ENCODE measurements at regions not wholly inside any gene's neighbourhood (a gene's known extent, or its start where the extent isn't known, plus 50 kb on each side); places are given as distances from the start of the nearest gene placed in this dataset.
A peak's percentile ranks its signal among the peaks of the same experiment; 100 is the strongest.

DNA sequence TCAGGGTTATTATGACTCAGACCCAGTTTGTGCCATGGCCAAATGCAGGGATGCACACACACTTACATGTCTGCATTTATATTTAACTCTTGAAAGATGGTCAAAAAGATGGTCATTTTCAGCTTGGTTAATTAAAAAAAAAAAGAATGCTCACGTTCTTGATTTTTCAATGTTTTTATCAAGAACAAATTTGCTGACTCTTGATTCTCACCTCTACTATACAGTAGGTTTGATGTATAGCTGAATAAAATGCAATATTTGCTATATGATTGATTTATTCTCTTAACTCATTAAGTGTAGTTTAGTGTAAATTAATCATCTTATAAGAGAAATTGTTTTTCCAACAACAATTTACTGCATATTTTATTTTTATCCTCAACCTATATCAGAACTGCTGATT lies 160.4 kb downstream of the SLIT2 start:
- no peak for DNase-seq

DNA sequence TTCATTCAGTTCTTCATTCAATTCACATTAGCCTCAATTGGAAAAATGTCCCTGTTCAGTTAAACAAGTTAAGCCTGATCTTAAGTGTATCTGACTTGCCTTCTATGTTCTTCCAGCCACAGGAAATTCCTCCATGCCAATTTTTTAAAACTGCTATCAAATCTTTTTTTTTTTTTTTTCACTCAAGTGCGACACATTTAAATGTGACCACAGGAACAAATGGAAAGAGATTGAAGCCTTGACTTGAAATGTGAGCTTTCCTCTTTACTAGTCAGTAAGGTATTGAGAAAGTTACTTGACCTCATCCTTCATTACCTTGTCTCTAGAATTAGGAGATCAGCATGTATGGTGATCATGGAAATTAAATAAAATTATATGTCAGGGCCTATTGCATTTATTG lies 165.1 kb downstream of the SLIT2 start:
- no peak for DNase-seq

DNA sequence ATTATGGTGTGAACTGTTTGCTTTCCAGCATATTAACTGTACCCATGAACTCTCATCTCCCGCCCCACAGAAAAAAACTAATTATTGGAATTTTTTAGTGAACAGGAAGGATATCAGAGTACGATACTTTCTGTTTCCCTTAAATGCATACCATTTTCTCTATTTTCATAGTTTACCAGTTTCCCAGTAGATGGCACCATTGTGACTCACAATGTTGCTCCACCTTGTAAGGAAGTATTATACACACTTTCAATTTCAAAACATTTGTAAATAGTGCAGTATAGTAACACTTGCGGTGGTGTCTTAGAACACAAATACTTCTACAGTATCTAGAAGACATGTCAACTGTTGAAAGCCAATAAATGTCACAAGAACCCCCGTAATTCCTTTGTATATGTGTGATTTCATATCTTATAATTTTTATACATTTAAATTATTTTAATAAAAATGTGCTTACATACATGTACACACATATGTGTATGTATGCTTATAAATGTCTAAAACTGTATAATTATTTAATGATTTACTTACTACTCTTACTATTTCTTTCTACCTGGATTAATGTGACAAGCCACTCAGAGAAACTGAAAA lies 167.3 kb downstream of the SLIT2 start:
- peak; percentile 16 for DNase-seq

DNA sequence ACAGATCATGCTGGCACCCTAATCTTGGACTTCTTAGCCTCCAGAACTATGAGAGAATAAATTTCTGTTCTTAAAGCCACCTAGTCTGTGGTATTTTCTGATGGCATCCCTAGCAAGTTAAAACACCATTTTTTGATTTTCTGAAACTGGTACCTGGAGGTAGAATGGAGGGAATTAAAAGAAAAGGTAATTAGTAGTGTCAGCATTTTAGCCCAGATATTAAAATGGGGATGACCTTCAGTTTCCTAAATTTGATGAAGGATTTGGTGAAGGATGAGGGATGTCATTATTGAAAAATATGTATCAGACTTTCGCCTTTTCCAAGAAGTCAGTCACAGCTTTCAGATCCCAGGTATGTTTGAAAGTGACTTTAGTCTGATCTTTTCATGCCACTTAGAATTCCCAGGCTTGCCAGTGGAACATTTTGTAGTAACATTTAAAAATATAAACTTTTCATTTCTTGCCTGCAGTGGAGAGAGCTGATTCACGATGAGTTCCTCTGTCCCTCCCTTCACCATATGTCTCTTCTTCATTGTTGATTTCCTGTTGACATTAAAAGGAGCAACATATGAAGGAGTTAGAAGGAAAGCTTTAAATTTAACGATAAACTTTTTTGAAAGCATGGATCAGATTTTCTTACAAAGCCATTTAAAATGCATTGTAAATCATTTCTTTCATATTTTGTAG lies 169.4 kb downstream of the SLIT2 start:
- no peak for DNase-seq

DNA sequence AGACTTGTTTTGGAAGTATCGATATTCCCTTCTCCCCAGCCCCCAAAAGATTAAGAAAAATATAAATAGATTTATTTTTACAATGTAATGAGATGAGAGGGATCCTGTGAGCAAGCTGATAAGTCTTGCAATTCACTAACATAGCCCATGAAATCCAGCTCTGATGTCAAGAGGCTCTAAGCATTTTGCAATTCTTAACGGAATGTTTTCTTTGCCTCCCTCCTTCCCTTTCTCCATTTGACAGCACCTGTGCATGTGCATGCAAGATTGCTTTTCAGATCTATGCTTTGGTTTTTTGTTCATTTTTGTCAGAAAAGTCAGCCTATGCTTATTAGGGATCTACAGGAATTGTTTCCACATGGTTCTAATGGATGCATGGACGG lies 169.9 kb downstream of the SLIT2 start:
- DNase-seq = no peak

DNA sequence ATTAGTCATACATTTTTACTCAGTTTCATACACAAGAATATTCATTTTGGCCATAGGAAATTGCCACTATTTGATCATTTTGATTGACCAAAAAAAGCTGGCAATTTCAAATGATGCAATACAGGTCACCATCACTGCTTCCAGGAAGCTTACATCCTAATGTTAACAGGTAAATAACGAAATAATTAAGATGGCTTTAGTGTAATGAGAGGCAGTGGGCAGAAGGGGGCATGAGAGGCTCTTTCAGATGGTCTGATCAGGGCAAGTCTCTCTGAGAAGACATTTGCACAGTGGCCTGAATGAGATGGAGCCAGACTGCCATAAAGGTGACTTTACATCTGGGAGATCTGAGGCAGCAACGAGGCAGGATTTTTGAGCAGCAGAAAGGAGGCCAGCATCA lies 170.7 kb downstream of the SLIT2 start:
- DNase-seq = peak; percentile 36

DNA sequence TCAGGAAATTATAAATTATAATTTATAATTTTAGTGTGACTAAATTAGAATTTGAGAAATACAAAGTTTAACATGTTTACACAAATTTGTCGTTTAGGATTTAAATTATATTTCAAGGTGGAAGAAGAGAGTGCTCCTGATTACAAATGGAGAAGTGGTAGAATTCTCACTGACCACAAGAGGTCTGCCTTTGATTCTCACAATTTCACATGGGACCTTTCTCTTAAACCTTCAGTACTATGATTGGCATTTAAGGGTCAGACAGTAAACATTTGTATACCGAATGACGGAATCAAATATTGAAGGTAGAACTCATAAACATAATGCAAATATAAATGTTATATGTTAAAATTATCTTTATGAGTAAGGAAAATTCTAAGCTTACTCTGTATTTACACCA lies 171.7 kb downstream of the SLIT2 start:
- no peak for DNase-seq

DNA sequence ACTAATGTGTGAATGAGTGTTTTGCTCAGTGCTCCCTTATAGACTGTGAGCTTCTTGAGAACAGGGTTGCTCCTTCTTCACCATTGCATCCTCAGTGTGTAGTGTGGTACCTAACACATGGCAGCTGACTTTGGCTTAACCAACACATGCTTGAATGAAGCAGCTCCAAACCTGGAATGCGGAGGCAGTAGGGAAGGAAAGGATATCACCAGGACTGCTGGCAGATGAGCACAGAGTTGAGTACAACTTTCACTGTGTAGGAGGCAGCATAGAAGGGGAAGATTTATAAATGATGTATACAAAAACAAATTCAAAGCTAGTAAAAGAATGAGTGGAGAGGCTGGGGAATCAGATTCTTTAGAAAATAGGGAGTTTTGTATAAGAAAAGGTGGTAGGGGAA lies 174.3 kb downstream of the SLIT2 start:
- no peak for DNase-seq

DNA sequence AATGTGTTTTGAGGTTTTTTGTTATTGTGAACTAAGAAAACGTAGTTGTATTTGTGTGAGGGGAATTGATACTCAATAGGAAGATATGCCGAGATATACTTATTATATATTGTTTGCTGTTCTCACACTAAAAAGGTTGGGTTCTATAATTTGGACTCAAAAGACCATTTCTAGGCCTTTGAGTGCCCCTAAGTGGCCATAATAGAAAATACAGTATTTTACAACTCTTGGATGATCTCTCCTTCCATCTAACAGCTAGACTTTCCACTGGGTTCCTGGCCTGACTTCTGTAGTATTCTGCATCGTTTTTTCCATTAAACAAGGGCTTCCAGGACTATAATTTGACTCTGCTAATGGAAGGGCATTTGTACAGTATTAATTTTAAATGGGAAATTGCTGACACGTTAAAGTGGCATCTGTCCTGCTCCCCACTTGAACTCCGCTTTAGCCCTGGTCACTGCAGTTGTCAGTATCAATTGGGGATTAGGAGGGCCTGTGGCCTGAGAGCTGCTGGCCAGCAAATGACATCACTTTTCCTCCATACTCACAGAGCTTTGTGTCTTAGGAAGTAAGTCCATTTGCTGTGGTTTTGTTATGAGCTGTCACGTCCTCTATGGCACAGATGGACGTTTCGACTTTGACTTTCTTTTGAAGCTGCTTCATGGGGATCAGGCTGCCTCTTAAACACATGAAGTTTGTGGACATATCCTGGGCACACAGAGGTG lies 176.9 kb downstream of the SLIT2 start:
- DNase-seq = peak; percentile 16

DNA sequence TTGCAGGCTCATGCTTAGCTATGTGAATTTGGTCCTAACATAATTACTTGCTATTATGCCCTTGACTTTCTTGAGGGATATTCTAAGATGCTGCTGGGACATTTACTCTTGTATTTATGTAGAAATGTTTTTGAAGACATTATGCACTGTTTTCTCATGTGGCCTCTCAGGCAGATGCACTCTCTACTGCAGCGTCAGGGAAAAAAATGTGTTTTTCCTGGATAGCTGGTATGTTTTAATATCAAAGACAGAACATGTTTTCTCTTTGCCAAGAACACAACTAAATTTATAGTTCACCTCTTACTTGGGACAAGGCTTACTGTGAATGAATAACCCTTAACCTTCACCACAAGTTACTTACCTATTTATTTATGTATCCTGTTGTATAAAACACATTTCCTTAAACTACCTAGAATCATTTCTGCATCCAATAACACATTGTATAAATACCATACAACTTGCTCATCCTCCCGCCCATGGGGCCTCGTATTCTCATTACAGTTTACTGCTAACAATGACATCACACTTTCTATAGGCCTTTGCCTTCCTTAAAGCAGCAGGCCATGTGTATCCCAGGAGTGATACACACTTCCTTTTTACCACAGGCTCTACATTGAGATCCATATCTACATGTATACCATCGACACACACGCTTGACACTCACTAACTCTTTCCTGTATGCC lies 178.7 kb downstream of the SLIT2 start:
- DNase-seq = no peak

DNA sequence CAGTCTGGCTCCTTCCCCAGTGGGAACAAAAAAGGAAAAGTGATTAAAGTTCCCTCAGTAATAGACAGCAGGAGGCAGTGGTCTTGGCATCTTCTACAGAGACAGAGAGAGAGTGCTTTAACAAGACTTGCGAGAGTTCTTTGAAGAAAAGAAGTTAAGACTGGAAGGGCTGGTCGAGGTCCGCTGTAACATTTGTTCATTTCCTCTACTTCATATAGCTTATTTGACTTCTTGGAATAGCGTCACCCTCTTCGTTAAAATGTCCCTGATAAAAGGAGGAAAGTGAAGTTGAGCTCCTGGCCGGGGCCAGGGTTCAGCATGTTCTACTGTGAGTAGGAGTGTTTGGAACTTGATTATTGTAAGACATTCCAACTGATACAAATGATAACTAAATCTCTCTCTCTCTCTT lies 179.8 kb downstream of the SLIT2 start:
- no peak for DNase-seq

DNA sequence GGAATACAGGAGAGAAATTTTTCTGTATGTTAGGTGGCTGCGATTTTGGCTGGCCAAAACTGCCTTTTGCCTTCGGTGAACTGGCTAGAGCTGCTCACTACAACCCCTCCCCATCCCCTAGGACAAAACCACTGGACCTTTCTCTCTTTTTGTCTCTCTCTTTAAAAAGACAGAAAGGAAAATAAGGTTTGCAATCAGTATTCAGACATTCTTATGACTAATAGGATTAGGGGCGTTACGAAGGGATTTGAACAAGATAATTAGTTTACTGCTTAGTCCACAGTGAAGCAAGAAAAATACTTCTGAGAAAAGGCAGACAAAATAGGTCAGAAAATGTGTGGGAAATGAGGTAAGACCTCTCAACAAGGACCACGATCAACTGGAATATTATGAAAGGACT lies 180.4 kb downstream of the SLIT2 start:
- DNase-seq = no peak

DNA sequence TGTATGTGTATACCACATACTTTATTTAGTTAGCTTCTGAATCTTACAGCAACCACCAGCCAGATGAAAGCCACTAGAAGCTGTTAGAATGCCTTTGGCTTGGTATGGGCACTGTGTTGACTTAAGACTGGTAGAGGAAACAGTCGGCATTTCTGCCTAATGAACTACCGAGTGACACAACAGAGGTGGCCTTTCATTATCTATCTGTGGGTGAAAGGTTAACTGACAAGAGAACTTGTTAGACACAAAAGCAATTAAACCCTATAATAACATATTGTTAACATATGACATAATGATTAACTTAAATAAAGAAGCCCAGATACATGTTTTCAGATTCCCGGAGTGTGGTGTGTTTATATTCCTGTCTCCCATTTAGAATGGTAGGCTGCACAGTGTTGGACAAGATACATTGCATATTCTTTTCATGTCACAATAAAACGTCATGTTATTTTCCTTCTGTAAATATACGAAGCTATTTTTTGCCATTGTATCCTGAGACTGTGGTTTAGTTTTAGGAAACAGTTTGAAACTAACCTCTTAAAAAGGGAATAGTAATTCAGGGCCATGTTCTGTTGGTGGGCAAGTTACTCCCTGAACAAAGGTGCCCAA lies 181.5 kb downstream of the SLIT2 start:
- no peak for DNase-seq

DNA sequence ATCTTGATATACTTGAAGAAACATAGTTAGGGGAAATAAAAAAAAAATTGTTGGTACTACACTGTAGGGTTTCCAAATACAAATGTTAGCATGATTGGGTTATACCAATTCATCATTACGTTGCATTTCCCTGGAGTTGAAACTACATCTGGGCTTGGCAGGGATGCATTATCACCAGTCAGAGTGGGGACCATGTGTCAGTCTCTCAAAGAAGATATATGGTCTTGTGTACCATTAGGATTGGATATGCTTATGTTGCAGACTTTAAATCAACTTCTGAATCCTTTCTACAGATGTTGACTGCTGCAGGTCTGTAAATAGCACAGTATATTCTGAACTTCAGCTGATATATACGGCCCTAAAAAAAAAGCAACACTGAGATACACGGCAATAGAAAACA lies 188.5 kb downstream of the SLIT2 start:
- no peak for DNase-seq

DNA sequence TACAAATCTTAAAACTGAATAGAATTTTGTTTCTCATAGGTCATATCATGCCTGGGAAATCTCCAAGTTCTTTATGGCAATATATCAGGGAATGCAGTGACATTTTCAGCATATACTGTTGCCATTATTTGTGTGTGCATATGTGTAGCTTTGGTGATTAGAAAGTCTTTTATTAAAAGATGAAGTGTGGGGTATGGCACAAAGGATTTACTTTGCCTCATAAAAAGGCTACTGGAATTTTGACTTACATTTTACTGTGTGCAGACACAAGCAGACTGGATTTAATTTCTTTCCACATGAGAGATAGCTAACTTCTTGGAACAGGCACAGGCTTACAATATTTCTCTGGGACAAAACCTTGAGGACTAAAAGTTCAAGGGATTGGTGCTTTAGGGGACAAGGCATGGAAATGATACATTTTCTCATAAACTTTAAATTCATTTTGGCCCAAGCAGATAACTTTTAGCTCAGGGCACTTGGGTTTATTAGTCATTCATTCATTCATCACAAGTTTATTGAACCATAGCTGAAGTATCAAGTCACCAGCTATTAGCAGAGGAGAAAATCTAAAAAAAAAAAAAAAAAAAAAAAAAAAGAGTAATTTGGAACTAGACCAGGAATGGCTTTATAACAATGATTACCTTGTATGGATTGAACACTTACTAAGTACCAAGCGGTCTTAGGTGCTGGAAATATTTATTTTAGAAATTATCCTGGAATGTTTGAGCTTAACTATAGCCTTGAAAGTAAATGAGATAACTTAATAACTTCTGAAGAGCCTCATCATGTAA lies 191.5 kb downstream of the SLIT2 start:
- DNase-seq = no peak

DNA sequence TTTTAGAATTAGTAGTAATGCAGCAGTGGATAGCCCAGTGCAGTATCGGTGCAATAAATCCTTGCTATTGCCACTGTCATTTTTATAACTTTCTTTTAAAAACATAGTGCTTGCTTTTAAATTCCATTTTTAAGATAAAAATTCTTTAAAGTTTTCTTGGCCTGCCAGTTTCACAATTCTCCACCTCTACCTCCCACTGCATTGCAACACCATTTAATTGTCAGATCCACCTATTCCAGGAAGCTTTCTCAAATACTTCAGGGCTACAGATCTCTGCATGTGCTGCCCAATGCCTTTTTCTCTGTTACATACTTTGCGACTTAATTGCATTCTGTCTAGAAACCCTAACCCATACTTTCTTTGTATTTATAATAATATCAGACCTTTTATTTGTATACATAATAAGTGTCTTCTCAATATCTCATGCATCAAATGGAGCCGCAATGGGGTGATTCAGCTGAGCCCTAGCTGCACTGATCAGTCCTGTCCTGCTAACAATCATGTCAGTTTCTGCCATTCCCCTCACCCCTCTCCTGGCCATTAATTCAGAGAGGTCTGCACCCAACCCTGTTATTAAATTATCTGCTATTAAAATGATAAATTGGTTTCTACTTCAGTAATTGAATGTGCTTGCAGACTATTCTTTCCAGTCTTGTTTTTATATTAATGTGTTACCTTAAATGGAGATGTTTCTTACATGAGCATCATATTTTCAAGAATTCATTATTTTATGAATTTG lies 193.1 kb downstream of the SLIT2 start:
- no peak for DNase-seq

DNA sequence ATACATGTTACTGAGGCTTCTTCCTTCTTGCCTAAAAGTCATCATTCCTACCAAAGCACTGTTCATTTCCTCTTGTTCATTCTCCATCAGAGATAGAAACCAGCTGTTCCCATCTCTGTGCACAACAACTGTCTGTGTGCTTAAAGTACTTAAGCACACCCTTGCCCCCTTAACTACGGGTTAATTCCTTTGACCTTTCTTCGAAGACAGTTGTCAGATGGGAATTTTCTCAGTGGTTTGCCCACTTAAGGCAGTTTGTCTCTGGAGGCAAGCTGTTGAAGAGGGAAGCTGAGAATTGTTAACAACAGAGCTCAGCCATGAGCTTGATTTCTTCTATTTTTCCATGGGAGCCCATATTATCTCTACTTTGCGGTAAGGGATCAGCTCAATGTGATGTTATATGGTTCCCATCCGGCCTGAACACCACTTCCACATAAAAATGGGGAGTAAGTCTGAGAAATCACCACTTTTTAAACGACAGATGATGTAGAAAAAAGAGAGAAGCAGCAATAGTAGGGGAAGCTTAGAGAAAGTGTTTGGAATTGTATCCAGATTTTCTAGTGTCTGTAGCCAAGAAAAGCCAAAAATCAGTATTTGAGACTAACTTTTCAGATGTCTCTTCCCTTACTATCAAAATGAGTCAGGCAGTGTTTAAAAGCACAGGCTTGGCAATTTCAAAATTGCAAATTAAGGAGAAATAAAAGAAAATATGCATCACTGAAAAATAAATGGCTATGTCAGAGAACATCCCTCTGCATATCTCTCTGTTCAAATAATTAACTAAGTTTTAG lies 194.4 kb downstream of the SLIT2 start:
- peak; percentile 90 for DNase-seq

DNA sequence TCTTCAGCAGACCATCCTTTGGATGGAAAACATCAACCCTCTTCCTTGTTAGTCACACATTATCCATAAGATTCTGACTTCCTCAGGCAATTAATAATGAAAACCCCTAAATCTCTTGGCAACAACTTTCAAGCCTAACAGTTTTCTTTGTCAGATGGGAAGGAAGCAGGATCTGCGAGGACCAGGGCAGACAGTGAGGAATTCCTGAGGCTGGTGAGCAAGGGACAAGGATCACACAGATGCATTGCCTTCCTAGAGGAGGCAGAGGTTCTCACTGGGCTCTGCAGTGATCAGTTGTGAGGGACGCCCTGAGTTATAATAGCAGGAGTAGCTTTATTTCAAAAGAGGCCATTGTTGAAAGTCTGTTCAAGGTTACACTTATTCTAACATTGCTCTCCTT lies 195.4 kb downstream of the SLIT2 start:
- DNase-seq = no peak

DNA sequence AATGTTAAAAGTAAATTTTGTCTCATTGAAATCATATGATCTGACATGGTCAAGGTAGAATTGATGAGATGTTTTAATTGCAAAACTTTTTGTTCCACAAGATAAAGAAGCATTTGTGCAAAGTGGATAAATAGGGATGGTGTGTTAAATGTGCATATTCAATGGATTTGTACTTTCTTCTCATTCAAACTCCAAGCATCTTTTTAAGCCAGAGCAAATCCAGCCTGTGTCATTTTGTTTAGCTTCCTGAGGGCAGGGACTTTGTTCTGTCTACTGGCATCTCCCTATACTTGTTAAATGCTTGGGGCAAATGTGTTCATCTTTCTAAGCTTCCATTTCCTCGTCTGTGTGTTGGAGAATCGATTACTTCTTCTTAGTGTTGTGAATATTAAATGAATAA lies 200.3 kb downstream of the SLIT2 start:
- DNase-seq = no peak

DNA sequence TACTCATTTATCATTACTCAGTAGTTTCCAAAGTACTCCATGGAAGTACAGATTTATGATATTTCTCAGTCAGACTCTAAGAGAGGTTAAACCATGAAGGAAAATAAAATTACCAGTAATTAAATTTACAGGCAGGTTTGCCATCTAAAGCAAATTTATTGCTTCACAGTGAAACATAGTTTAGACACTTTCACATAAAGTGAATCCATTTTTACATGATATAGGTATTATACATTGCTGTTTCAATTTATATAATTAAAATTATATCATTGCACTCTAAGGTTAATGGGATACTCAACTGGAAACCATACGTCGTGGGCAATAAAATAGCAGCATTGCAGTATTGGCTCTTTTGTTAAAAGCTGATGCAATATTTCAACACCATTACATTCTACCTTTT lies 202.8 kb downstream of the SLIT2 start:
- no peak for DNase-seq

DNA sequence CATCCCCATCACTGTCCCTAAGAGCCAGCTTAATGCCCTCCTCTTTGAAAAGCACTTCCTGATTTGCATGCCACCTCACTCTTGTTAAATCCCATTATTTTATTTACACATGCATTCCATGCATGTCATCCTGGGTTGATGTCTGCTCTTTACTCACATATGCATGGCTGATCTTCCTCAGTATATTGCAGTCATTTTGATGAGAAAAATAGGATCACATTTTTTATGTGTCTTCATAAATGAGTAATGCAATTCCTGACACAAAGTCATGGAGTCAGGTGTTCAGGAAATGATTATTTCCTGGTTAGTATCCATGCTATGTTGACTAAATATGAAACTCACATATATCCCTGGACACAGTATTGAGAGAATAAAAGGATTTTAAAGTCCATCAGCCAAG lies 204.7 kb downstream of the SLIT2 start:
- DNase-seq = no peak

Measured in NCI-H2227 treated with DMSO at 0.1 percent for 48 hours (cell line).